ENCODE measurements at regions not wholly inside any gene's neighbourhood (a gene's known extent, or its start where the extent isn't known, plus 50 kb on each side); places are given as distances from the start of the nearest gene placed in this dataset.

GRCh38 chr1:8182034-8182761 is 135.7 kb upstream of the SLC45A1 start:
- no peak overlapping the region for H3K4me3 ChIP-seq (ENCODE audit: low read length)
- no peak for TF ChIP-seq ZNF274 (IDR thresholded peaks at IDR 0.05; ENCODE audit: low read depth, low read length)

DNA sequence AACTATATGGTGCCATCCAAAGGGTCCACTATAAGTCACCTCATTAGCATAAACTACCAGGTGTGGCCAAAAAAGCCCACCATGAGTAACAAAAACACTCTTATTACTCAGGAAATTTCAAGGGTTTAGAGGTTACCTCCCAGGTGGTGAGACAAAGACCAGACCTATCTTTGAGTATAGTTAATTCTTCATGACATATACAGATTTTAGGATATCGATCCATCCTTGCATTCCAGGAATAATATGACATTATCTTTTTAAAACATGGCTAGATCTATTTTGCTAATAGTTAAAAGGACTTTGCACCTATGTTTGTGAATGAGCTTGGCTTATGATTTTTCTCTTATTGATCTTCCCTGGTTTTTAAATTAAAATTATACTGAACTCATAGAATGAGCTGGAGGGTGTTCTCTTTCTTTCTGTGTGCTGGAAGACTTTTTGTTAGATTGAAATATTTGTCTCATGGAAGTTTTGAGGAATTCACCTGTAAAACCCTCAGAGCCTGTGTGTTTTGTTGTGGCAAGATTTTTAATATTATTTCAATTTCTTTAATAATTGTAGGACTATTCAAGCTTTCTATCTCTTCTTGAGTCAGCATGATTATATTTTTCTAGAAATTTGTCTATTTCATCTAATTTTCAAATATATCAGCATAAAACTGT is 138.7 kb upstream of the SLC45A1 start:
- no peak overlapping the region for H3K4me3 ChIP-seq (ENCODE audit: low read length)
- TF ChIP-seq ZNF274 (IDR thresholded peaks at IDR 0.05; ENCODE audit: low read depth, low read length): no peak

- no peak overlapping the region for H3K4me3 ChIP-seq (ENCODE audit: low read length)
- TF ChIP-seq ZNF274 (IDR thresholded peaks at IDR 0.05; ENCODE audit: low read depth, low read length): no peak
Observed at GRCh38 chr1:8176279-8176678, 141.6 kb upstream of the SLC45A1 start.

- no peak overlapping the region for H3K4me3 ChIP-seq (ENCODE audit: low read length)
- TF ChIP-seq ZNF274 (IDR thresholded peaks at IDR 0.05; ENCODE audit: low read depth, low read length): no peak
Observed at GRCh38 chr1:8174807-8175206, 143.1 kb upstream of the SLC45A1 start.

GRCh38 chr1:8171751-8172464 is 145.8 kb upstream of the ERRFI1 start:
- TF ChIP-seq ZNF274 (IDR thresholded peaks at IDR 0.05; ENCODE audit: low read depth, low read length): no peak

DNA sequence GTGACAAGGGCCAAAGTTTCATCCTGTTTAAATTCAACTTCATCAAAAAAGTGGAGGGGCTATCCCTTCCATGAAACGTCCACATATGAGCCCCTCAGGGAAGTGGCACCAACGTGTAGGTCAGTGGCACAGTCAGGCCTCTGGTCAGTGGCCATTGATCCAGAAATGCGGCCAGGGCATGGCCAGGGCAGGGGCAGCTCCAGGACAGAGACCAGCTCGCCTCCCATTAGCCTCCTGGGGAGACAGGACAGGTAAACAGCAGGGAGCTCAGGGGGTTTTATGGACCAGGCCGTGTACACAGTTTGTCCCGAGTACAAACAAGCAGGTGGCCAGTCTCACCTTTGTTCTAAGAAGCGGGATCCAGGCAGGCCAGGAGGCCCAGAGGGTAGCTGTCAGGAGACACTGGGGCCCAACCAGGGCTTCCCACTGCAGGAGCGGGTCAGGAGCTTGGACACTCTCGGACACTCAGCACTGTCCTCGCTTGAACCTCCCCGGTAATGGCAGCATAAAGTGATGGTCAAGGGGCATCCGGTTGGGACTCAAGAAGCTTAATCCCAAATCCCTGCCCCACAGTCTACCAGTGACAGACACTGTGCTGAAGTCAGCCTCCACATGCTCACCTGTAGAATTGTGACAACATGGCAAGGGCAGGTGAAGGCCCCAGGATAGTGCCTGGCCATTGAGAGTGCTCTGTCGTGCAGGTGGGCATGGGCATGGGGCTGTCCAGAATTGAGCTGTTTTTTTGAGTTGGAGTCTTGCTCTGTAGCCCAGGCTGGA is 144.1 kb upstream of the ERRFI1 start:
- no peak overlapping the region for H3K4me3 ChIP-seq (ENCODE audit: low read length)
- no peak for TF ChIP-seq ZNF274 (IDR thresholded peaks at IDR 0.05; ENCODE audit: low read depth, low read length)

More at GRCh38 chr1:8171751-8172464, 145.8 kb upstream of the ERRFI1 start:
- H3K4me3 ChIP-seq (ENCODE audit: low read length): no peak overlapping the region

DNA sequence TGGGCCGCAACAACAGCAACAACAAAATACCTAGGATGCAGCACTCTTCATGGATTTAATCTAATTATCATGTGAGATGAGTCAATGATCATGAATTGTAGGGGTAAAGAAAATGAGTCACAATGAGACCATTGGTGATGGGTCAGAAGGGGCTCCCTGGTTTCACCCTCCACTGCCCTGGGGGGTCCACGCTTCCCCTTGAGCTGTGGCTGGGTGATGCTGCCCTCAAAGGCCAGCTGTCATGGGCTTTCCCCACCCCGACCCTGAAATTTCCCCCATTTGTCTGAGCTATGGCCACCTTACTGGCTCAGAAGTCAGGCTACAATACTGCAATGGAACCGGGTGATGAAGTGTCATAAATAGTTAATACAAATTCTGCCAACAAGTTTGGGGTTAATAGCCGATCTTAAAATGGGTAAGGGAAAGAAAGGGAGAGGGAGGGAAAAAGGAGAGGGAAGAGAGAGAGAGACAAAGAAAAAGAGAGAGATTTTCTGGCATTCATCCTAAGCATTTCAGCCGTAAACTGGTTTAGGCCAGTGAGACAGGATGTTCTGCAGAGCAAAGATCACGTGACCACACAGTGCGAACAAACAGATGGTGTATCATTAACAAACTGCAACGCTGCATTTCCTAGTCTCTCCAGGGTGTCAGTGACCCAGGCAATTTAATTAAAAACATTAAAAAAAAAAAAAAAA is 143.4 kb upstream of the ERRFI1 start:
- H3K4me3 ChIP-seq (ENCODE audit: low read length): no peak overlapping the region; the same call in 1 of the 2 replicates
- no peak for TF ChIP-seq ZNF274 (IDR thresholded peaks at IDR 0.05; ENCODE audit: low read depth, low read length)

DNA sequence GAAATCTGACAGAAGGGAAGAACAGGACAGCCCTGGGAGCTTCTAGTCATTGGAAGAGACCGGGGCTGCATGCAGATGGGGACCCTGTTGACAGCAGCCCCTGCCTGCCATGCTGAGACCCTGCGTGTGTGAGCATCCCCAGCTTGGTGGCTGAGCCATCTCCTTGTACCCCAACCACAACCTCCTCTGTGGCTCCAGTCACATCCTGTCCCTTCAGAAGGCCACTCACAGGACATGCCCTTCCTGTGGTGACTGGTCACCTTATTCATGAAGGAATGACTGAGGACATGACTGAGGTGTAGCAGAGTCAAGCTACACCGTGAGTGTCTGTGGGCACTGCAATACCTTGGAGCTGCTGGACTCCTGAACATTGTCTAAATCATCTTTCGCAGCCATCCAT is 141.8 kb upstream of the ERRFI1 start:
- H3K4me3 ChIP-seq (ENCODE audit: low read length): no peak overlapping the region
- no peak for TF ChIP-seq ZNF274 (IDR thresholded peaks at IDR 0.05; ENCODE audit: low read depth, low read length)

- no peak overlapping the region for H3K4me3 ChIP-seq (ENCODE audit: low read length)
- no peak for TF ChIP-seq ZNF274 (IDR thresholded peaks at IDR 0.05; ENCODE audit: low read depth, low read length)
Observed at GRCh38 chr1:8166406-8166805, 140.3 kb upstream of the ERRFI1 start.

DNA sequence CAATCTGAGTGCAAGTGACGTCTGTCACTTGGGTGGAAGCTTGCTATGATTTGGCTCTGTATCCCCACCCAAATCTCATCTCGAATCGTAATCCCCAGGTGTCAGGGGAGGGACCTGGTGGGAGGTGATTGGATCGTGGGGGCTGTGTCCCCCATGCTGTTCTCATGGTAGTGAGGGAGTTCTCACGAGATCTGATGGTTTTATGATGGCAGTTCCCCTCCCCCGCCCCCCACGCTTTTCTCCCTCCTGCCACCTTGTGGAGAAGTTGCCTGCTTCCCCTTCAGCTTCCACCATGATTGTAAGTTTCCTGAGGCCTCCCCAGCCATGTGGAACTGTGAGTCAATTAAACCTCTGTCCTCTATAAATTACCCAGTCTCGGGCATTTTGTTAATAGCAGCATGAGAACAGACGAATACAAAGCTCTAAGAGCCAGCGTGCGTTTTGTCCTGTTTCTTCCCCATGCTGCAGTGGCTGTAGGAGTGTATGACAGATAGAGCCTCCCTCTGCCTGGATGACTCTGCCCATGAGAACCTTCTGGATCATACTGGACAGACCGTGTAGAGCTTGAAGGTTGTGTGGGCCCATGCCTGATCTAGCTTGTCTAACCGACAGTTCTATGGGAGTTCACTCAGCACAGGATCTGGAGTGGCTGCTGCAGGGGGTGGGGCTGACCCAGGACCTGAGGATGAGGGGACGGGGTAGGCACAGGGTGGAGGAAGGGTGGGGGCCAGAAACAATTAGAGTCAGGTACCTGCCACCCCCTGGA is 139.7 kb upstream of the ERRFI1 start:
- no peak overlapping the region for H3K4me3 ChIP-seq (ENCODE audit: low read length)

GRCh38 chr1:8164670-8165069 is 138.6 kb upstream of the ERRFI1 start:
- no peak for TF ChIP-seq ZNF274 (IDR thresholded peaks at IDR 0.05; ENCODE audit: low read depth, low read length)
- no peak overlapping the region for H3K4me3 ChIP-seq (ENCODE audit: low read length)

More for the DNA sequence above, 139.7 kb upstream of the ERRFI1 start:
- no peak for TF ChIP-seq ZNF274 (IDR thresholded peaks at IDR 0.05; ENCODE audit: low read depth, low read length)

DNA sequence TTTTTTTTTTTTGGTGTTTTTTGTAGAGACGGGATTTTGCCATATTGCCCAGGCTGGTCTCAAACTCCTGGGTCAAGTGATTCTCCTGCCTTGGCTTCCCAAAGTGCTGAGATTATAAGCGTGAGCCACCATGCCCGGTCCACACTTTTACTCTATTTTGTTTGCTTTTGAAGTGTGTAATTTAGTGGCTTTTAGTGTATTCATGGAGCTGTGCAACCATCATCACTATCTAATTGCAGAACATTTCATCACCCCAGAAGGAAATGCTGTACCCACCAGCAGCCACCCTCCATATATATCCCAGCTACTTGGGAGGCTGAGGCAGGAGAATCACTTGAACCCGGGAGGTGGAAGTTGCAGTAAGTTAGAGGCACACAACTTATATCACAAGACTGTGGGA is 136.9 kb upstream of the ERRFI1 start:
- H3K4me3 ChIP-seq (ENCODE audit: low read length): no peak overlapping the region
- TF ChIP-seq ZNF274 (IDR thresholded peaks at IDR 0.05; ENCODE audit: low read depth, low read length): no peak

GRCh38 chr1:8162168-8162567 is 136.1 kb upstream of the ERRFI1 start:
- no peak overlapping the region for H3K4me3 ChIP-seq (ENCODE audit: low read length)
- no peak for TF ChIP-seq ZNF274 (IDR thresholded peaks at IDR 0.05; ENCODE audit: low read depth, low read length)

Measured in GM08714 (cell line).